C4-2B (cell line): ENCODE measurements at regions not wholly inside any gene's neighbourhood (a gene's known extent, or its start where the extent isn't known, plus 50 kb on each side); places are given as distances from the start of the nearest gene placed in this dataset.

ENCODE experiments used
- H3K27ac ChIP-seq: fragments of 450-650 bp; 2 replicates; pipeline ENCODE4 v1.5.1; 2017
- ZFX ChIP-seq: fragments of 450-650 bp; IDR thresholded peaks from 2 replicates; pipeline ENCODE4 v1.6.1; 2017
- TF ChIP-seq, protein P1 (sequence below): fragments of 450-650 bp; conservative IDR thresholded peaks from 2 replicates; pipeline ENCODE4 v1.5.1; 2017; ENCODE audit warnings: mild to moderate bottlenecking

GRCh38 chr1:189550498-189550897 is 927.2 kb downstream of the BRINP3 start:
- no peak overlapping the region for H3K27ac ChIP-seq
- no peak for TF ChIP-seq ZFX
- TF ChIP-seq, protein P1, sequence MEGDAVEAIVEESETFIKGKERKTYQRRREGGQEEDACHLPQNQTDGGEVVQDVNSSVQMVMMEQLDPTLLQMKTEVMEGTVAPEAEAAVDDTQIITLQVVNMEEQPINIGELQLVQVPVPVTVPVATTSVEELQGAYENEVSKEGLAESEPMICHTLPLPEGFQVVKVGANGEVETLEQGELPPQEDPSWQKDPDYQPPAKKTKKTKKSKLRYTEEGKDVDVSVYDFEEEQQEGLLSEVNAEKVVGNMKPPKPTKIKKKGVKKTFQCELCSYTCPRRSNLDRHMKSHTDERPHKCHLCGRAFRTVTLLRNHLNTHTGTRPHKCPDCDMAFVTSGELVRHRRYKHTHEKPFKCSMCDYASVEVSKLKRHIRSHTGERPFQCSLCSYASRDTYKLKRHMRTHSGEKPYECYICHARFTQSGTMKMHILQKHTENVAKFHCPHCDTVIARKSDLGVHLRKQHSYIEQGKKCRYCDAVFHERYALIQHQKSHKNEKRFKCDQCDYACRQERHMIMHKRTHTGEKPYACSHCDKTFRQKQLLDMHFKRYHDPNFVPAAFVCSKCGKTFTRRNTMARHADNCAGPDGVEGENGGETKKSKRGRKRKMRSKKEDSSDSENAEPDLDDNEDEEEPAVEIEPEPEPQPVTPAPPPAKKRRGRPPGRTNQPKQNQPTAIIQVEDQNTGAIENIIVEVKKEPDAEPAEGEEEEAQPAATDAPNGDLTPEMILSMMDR: no peak

DNA sequence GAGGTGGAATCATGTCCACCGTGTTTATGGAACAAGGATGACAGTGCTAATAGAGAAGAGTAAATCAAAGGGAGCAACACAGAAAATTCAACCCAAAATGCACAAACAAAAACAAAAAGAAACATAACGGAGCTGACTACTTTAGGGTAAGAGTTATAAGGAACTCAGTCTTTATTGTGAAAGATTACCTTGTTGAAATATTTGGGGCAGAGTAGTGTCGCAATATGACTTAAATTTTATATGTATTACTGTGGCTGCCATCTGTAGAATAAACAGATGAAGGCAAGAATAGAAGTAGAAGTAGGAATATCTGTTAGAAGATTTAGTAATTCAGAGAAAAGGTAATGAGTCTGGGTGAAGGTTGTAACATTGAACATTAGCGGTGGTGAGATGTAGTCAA is 913.9 kb downstream of the BRINP3 start:
- H3K27ac ChIP-seq: no peak overlapping the region
- no peak for TF ChIP-seq ZFX
- TF ChIP-seq, protein P1: no peak

DNA sequence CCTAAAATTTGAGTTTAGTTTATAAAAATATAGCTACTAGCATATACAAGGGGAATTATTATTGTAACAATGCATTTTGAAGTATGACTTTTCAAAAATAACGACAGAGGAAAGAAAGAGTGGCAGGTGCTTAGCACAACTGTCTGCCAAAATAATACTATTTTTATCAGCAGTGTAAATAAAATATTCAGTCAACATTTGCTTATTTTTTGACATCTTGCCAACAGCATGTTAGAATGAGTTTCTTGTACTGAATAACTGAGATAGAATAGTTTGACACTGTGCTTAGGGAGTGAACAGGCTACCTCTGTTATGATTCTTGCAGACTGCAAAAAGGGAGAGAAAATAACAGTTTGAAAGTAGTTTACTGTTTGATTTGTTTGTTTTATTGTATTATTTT is 909.8 kb downstream of the BRINP3 start:
- TF ChIP-seq, protein P1: no peak
- TF ChIP-seq ZFX: no peak
- no peak overlapping the region for H3K27ac ChIP-seq

GRCh38 chr1:189596197-189596596 is 881.5 kb downstream of the BRINP3 start:
- no peak for TF ChIP-seq ZFX
- TF ChIP-seq, protein P1: no peak
- H3K27ac ChIP-seq: no peak overlapping the region

- TF ChIP-seq, protein P1: no peak
- no peak for TF ChIP-seq ZFX
- no peak overlapping the region for H3K27ac ChIP-seq
Measured at GRCh38 chr1:189597083-189597482, 880.6 kb downstream of the BRINP3 start.

GRCh38 chr1:189605226-189605625 is 872.4 kb downstream of the BRINP3 start:
- no peak overlapping the region for H3K27ac ChIP-seq
- TF ChIP-seq, protein P1: no peak
- TF ChIP-seq ZFX: no peak

GRCh38 chr1:189606047-189606446 is 871.6 kb downstream of the BRINP3 start:
- H3K27ac ChIP-seq: no peak overlapping the region
- no peak for TF ChIP-seq ZFX
- TF ChIP-seq, protein P1: no peak
